ENCODE measurements at regions not wholly inside any gene's neighbourhood (a gene's known extent, or its start where the extent isn't known, plus 50 kb on each side); places are given as distances from the start of the nearest gene placed in this dataset.

DNA sequence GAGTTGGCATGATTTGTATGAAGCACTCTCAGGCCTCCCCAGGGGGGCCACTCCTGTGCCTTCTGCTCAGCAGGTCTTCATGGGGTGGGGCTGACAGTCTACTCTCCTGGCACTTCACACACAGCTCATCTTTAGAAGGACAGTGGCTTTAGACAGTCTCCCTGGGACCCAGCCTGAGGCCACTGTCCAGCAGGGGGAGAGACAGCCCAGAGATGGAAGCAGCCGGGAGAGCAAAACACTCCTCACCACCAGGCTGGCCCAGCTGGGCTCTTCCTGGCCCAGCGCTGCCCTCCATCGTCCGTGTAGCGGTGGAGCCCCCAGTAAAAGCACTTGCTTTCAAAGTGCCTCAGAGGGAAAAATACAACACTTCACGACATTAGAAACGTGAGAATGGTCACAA is 62.0 kb upstream of the CRHR1 start:
- H3K4me3 ChIP-seq = no peak overlapping the region
- H3K27ac ChIP-seq = no peak overlapping the region
- TF ChIP-seq, protein P1, sequence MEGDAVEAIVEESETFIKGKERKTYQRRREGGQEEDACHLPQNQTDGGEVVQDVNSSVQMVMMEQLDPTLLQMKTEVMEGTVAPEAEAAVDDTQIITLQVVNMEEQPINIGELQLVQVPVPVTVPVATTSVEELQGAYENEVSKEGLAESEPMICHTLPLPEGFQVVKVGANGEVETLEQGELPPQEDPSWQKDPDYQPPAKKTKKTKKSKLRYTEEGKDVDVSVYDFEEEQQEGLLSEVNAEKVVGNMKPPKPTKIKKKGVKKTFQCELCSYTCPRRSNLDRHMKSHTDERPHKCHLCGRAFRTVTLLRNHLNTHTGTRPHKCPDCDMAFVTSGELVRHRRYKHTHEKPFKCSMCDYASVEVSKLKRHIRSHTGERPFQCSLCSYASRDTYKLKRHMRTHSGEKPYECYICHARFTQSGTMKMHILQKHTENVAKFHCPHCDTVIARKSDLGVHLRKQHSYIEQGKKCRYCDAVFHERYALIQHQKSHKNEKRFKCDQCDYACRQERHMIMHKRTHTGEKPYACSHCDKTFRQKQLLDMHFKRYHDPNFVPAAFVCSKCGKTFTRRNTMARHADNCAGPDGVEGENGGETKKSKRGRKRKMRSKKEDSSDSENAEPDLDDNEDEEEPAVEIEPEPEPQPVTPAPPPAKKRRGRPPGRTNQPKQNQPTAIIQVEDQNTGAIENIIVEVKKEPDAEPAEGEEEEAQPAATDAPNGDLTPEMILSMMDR (IDR thresholded peaks at IDR 0.05) = no peak
- DNase-seq (ENCODE audit: low spot score) = no peak

DNA sequence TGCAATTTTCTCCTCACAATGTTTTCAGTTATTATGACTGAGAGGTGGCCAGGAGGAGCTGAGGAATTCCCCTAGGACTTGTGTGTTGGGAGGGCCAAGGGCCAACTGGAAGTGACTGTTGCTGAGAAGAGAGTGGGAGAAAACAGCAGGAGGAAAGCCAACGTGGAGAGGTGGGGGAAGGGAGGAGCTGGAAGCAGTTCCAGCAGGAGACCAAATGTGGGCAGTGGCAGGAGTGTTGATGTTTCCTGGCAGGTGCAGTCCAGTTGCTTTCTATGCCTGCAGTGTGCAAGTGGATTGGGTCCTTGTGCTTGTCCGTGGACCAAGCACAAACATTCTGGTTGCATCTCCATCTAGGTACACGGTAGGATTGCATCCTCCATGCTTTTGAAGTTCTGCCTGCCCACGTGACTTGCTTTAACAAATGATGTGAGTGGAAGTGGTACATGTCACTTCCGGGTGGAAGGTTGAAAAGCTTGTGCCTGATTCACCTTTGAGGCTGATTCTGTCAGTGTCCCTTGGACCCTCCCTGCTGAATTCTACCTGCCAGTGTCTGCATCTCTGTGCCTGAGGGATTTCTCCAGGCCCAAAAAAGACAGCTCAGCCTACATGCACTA is 54.7 kb upstream of the CRHR1 start:
- TF ChIP-seq, protein P1 (IDR thresholded peaks at IDR 0.05) = no peak
- no peak overlapping the region for H3K4me3 ChIP-seq
- no peak overlapping the region for H3K27ac ChIP-seq
- DNase-seq (ENCODE audit: low spot score) = no peak

DNA sequence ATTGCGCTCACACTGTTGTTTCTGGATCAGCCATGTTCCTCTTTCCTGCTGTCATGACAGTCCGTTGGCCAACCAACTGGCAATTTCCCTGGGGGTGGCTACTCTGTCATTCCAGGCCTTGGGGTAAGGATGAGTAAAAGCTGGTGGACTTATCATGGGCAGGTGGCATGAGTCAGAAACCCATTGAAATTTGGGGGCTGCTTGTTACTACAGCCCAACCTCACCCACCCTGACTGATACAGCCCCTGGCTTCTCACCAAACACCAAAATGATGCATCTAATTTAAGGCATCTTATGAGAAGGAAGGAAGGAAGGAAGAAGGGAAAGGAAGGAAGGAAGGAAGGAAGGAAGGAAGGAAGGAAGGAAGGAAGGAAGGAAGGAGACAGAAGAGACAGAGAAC is 53.9 kb upstream of the CRHR1 start:
- Histone ChIP-seq H3K27ac (no peak overlapping the region), H3K4me3 (no peak overlapping the region)
- TF ChIP-seq, protein P1 (IDR thresholded peaks at IDR 0.05) = no peak
- DNase-seq (ENCODE audit: low spot score) = no peak

DNA sequence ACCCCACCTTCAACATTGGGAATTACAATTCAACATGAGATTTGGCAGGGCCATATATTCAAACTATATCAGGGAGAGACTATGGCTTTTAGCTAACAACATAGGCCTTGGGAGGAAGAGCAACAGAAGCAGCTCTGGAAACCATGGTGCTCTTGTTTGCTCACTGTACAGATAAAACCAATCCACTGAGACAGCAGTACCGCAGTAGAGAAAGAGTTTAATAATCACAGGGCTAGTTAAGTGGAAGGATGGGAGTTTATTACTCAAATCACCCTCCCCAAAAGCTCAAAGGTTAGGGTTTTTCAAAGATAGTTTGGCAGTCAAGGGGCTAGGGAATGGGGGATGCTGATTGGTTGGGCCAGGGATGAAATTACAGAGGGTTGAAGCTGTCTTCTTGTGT is 52.7 kb upstream of the CRHR1 start:
- no peak for DNase-seq (ENCODE audit: low spot score)
- Histone ChIP-seq H3K27ac (no peak overlapping the region), H3K4me3 (no peak overlapping the region)
- TF ChIP-seq, protein P1 (IDR thresholded peaks at IDR 0.05) = no peak

DNA sequence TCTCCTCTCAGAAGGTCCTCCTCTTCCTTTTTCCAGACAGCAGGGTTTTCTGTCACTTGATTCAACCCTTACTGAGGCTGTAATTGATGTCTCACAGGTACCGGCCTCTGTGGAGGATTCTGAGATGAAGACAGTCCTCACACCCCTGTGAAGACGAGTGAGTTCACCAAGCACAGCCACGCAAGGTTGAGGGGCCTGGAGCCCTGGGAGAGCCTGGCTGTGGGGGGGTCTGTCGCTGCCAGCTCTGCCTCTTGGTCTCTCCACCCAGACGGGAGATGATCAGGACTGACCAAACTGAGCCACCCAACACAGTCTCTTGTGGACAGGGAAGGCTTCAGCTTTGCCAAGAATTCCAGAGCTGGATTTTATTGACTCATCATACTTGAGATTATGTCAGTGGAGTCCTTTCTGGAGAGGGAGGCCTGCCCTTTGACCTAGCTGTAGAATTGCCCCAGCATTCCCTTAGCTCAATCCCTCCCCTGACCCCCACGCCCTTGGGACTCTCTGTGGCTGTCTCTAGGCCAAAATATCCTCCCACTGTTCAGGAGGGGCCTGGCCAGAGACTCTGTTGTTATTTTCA is 51.1 kb upstream of the CRHR1 start:
- Histone ChIP-seq H3K4me3 (no peak overlapping the region), H3K27ac (no peak overlapping the region)
- no peak for DNase-seq (ENCODE audit: low spot score)
- TF ChIP-seq, protein P1 (IDR thresholded peaks at IDR 0.05) = no peak

DNA sequence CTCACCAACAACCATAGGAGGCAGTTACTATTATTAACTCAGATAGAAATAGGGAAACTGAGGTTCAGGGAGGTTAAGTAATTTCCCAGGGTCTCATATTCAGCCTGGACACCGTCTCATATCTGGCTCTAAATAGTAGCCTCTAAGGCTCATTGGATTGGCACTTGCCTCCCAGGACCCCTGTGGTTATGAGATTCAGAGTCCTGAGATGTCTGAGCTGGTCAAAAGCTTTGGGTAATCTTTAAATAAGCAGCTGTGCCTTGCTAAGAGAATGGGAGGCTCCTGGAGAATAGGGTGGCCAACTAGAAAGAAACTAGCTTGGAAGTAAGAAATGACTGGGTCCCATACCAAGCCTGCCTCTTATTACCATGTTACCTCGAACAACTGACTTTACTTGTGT is 50.3 kb upstream of the CRHR1 start:
- H3K27ac ChIP-seq = no peak overlapping the region
- no peak overlapping the region for H3K4me3 ChIP-seq
- DNase-seq (ENCODE audit: low spot score) = no peak
- TF ChIP-seq, protein P1 (IDR thresholded peaks at IDR 0.05) = no peak

All from coronary artery (tissue), 2 donors.